Fibroblast of peridontal ligament (primary cell): ENCODE measurements at regions not wholly inside any gene's neighbourhood (a gene's known extent, or its start where the extent isn't known, plus 50 kb on each side); places are given as distances from the start of the nearest gene placed in this dataset.

Experiments
- DNase-seq: peaks from one replicate; pipeline ENCODE4 v3.0.0-alpha.2; 2010; ENCODE audit errors: extremely low read depth

DNA sequence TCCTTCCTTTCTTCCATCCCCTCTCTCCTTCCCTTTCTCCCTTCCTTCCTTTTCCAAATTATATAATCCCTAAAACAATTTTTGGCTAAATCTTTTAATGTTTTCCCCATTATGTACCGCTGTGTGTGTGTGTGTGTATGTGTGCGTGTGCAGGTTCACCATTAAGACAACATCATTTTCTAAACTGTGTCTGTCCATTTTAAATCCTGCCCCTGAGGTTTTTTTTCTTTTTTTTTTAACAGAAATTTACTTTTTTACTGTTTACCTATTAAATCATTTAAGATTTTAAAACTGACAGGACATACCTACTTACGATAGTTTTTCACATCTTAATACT, 366.3 kb upstream of the EPHA7 start:
- no peak for DNase-seq

- peak; percentile 5 for DNase-seq
Observed at GRCh38 chr6:93784794-93785693, 365.7 kb upstream of the EPHA7 start.

DNA sequence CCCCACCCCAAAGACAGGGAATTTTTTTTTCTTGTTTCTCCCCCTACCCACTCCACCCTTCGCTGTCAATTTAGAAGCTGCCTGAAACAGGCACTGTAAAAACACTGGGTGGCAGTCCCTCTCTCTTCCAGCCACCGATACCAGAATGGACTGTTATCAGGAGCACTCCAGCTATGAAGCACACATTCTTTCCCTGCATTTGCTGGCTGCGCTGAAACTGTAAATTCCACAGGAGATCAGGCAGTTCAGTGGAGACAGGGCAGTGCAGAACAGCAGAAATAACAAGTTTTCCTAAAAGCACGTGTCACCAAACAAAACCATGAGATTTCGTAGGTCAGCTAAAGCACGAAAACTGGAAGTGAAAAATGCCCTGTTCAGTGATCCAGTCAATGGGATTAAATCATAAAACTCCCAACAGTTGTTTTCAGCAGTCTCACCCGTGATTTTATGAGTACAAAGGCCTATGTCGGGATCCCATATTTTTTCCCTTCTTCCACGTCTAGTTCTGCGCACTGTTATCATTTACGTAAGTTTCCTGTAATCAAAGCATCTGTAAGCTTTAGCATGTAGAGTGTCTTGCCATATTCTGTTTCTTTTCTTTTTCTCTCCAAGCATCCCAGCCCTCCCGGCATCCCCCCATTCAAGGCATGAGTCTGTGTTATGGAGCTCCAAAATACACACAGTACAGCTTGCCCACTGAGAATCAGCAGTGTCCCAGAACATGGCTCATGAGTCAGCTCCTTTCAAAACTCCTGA, 359.9 kb upstream of the EPHA7 start:
- DNase-seq, result no peak

DNA sequence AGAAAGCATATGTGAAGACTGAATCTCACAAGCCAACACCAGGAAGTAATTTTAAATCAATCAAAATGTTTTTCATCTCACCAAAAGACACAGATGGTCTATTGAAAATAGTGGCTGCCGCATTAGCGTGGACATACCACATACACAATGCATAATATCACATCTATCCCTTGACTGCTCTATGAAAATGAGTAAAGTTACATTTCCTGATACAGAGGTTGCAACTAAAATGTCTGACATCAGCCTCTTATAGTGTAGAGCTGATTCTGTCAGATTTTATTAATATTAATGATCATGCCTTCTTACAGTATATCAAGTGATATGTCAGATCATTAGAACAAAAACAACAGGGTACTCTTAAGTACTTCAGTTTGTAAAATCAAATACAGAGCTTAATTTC, 339.8 kb upstream of the EPHA7 start:
- no peak for DNase-seq

DNA sequence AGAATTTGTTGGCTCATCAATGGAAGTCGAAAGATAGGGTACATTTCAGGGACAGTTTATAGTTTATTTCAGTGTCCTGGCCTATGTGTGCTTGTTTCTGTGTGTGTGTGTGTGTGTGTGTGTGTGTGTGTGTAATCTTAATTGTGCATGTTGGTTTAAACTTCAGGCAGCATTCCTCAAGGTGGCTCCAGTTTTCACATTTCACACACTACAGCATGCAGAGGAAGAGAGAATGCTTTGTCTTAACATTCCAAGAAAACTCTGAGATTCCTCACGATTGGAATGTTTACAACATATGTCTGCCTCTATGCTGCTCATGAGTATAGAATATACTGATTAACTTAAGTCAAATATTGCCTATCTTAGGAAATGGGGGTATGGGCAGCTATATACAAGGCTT, 332.6 kb upstream of the EPHA7 start:
- no peak for DNase-seq

- DNase-seq, result no peak
Observed at GRCh38 chr6:93749930-93750329, 330.6 kb upstream of the EPHA7 start.

DNA sequence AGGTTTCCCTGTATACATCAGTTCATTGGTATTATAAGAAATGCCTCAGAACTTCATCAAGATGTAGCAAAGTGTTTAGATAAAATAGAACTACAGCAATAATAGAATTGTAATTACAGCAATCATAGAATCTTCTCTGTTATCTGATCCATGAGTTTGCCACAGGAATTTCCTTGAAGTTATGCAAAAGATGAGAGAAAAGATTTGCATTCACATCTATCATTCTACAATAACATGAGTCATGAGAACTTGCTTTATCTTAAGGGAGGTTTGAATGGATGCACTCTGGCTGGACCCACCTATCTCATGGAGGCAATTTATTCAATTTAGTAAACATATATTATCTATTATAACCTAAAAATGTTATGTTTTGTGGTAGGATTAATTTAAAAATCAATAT, 329.8 kb upstream of the EPHA7 start:
- no peak for DNase-seq

DNA sequence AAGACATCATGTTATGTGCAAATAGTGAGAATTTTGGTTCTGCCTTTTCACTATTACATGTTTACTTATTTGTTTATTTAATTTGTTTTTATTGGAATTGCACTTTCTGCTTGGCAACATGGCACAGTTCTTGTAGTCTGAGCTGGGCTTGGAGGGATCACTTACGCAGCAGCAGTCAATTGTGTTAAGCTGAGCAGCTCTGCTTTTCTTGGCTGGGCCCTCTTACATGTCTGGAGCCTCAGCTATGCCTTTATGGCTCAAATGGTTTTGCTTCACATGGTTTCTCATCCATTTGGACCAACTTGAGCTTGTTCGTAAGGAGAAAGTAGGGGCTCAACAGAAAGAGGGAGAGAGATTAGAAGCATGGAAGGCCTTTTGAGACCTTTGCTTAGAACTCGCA, 327.5 kb upstream of the EPHA7 start:
- DNase-seq, result no peak

DNA sequence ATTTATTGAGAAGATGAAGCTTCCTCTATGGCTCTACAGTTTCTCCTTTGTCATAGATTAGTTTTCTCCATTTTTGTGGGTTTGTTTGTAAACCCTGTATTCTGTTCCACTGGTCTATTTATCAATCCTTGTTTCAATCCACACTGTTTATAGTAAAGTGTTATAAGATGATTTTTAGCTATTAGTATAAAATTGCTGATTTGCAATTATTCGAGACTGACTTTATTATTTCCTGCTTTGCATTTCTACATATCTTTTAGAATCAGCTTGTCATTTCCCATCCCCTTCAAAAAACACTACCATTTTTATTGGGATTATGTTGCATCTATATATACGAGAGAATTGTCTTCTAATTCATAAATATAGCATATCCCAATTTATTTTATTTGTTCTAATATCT, 325.9 kb upstream of the EPHA7 start:
- DNase-seq, result no peak

DNA sequence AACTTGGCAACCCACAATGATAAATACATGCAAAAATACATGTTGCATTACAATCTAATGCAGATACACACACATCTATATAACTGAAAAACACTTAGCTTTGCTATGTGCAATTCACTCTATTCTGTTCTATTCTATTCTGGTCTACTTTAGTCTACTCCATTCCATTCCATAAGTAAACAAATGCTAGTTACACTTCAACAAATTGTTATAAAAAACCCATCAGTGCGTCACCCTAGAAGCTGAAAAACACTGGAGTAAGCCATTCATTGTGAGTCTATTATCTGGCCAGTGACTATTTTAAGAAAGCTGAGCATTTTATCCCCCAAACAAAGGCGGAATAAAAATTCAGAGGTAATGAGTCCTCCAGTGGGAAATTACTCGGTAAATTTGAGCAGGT, 315.7 kb upstream of the EPHA7 start:
- DNase-seq, result no peak

GRCh38 chr6:93731306-93731705, 311.9 kb upstream of the EPHA7 start:
- DNase-seq, result no peak

DNA sequence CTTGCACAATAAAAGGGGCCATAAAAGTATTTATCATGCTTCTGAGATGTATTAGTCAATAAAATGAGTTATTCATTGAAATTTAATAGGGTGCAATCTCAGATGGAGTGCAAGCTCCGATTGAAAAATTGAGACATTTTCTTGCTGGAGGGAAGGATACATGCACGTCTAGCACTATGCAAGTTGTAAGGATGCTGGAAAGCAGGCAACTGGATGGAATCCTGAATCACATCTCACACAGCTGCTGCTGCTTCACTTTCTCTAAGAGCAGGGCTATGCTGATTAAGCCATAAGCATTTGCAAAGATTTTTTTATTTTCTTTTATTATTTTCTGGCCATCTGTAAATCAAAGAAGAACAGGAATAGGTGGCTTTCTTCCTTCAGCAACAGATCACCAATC, 308.8 kb upstream of the EPHA7 start:
- no peak for DNase-seq

GRCh38 chr6:93727447-93727846, 308.1 kb upstream of the EPHA7 start:
- DNase-seq, result no peak

GRCh38 chr6:93721386-93722048, 302.2 kb upstream of the EPHA7 start:
- no peak for DNase-seq

DNA sequence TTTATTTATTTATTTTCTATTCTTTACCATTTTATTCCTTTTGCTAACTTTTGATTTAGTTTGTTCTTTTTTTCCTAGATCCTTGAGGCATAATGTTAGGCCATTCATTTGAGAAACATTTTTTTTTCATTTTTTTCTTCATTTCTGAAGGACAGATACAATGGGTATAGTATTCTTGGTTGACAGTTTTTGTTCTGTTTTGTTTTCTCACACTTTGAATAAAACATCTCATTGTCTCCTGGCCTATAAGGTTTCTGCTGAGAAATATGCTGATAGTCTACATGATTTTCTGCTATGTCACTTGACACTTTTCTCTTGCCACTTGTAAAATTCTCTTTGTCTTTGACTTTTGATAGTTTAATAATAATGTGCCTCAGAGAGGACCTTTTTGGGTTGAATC, 294.6 kb upstream of the EPHA7 start:
- no peak for DNase-seq

DNA sequence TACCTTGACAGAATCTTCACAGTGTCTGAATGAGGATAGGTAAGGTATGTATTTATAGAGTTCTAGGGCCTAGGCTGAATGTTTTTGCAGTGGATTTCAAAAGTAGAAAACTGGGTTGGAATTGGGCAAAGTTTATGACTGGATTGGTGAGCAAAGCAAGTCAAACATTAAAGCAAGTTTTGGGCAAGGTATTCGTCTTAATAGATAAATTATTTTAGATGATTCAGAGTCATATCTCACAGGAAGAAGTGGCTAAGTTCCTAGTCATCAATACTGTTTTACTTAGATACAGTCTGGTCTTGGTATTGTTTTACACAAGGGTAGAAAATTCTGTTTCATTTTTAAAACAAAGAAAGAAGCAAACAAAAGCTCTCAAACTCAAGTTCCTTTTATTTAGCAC, 284.1 kb upstream of the EPHA7 start:
- no peak for DNase-seq

GRCh38 chr6:93701526-93701925, 282.2 kb upstream of the EPHA7 start:
- no peak for DNase-seq

- DNase-seq, result no peak
Observed at GRCh38 chr6:93685494-93685893, 266.1 kb upstream of the EPHA7 start.

DNA sequence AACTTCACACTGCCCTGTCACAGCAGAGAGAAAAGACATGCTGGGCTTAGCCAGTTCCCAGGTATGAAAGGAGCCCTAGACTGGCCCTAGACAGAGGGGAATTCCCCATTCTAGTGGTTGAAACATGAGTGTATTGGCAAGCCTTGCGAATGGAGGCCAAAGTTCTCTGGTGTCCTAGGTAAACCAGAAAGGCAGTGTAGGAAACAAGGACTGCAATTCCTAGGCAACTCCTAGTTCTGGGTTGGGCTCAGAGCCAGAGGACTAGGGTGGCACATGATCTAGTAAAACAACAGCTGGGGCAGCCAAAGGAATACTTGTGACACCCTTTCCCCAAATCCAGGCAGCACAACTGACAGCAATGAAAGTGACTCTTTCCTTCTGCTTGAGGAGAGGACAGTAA, 265.0 kb upstream of the EPHA7 start:
- no peak for DNase-seq

DNA sequence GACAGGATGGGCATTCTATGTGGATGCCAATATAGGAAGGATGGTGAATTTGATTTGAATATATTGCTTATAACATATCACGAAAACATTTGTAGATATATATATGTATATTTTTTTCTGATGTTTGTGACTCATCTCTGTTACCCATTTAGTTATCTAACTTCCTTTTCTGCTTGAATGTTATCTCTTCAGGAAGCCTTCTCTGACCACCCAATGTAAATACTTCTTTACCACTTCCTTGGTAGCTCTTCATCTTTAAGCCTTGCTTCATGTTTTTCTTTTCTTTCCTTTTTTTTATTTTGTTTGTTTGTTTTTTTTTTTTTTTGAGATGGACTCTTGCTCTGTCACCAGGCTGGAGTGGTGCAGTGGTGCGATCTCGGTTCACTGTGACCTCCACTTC, 260.5 kb upstream of the EPHA7 start:
- no peak for DNase-seq

DNA sequence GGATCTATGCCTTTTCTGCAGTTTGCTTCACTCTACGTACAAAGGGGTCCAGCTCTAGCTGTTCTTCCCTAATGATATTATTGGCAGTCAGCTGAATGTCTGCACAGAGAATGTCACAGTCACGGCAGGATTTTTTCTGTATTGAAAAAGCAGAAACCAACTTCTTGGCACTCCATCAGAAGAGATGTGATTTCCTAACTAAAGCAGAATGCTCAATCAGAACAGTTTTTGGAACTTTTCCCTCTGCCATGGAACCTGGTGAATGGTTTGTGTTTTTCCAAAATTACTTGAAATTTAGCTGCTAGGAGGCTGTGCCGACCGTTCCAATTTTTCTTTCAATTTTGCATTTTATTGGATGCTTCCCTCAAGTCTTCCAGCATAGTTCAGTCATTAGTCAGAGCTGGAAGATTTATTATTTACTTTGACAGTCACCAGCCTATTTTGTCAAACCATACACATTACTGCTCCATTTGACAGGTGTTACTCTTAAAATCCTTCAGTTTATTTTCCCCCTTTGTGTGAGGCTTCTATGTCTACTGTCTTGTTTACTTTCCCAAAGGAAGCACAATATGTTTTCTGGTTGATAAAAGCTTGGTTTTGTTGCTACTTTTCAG, 259.6 kb upstream of the EPHA7 start:
- no peak for DNase-seq

DNA sequence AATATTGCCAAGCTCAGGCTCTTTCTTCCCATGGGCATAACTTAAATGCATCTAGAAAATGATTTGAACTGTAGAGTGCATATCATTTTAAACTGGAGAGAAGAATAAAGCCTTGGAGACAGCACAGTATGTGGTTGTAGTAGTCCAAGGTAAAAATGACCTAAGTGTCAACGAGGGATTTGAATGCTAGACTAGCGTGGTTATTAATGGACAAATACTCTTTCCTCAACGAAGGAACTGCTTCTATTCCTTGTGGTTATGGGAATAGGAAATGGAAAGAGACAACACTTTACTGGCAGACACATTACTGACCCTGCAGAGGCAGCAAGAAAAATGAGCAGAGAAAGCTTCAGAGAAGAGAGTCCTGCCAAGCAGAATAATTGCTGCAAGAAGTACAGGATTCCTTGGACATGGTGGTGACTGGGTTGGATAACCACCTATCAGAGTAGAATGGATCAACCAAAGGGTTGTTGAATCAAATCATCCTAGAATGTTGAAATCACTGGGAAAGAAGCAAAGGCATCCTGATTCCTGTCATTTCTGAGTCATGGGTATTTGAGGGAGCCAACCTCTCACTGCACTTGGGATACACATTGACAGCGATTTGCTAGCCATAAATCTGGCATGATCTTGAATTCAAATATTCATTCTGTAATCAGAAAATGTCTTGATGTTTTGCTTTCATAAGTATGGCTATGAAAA, 258.1 kb upstream of the EPHA7 start:
- no peak for DNase-seq
